ENCODE measurements at regions not wholly inside any gene's neighbourhood (a gene's known extent, or its start where the extent isn't known, plus 50 kb on each side); places are given as distances from the start of the nearest gene placed in this dataset.
"Not testable (repeated sequence)": the region's sequence is repeated elsewhere in the genome, so short reads cannot be mapped to it uniquely, and the experiment has no call there.

GRCh38 chr10:28397229-28397628 is 94.4 kb upstream of the MPP7 start:
- Histone ChIP-seq H3K36me3 (no peaks in the 10 kb centered on the region), H3K4me1 (replicated peaks) (no peaks in the 10 kb centered on the region), H3K27ac (no peak overlapping the region), H3K9me3 (no peaks in the 10 kb centered on the region), H3K27me3 (replicated peaks; ENCODE audit: insufficient read depth) (no peaks in the 10 kb centered on the region), H3K4me3 (no peak overlapping the region)
- intact Hi-C loops (cut with DNase I): no loop called here
- WGBS: 95% methylated on average over 6 of the region's 6 CpGs
- no peak for DNase-seq (ENCODE audit: low spot score)
- TF ChIP-seq, protein P1, sequence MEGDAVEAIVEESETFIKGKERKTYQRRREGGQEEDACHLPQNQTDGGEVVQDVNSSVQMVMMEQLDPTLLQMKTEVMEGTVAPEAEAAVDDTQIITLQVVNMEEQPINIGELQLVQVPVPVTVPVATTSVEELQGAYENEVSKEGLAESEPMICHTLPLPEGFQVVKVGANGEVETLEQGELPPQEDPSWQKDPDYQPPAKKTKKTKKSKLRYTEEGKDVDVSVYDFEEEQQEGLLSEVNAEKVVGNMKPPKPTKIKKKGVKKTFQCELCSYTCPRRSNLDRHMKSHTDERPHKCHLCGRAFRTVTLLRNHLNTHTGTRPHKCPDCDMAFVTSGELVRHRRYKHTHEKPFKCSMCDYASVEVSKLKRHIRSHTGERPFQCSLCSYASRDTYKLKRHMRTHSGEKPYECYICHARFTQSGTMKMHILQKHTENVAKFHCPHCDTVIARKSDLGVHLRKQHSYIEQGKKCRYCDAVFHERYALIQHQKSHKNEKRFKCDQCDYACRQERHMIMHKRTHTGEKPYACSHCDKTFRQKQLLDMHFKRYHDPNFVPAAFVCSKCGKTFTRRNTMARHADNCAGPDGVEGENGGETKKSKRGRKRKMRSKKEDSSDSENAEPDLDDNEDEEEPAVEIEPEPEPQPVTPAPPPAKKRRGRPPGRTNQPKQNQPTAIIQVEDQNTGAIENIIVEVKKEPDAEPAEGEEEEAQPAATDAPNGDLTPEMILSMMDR (IDR thresholded peaks at IDR 0.05): no peak
- TF ChIP-seq POLR2AphosphoS5 (IDR thresholded peaks at IDR 0.05): no peak
- no peak for TF ChIP-seq POLR2A (IDR thresholded peaks at IDR 0.05)

- 40% methylated on average over 9 of the region's 9 CpGs for WGBS
- no peak overlapping the region for H3K4me3 ChIP-seq
- no peaks in the 10 kb centered on the region for H3K4me1 ChIP-seq (replicated peaks)
- DNase-seq (ENCODE audit: low spot score): no peak
- H3K36me3 ChIP-seq: no peaks in the 10 kb centered on the region
- TF ChIP-seq POLR2A (IDR thresholded peaks at IDR 0.05): no peak
- TF ChIP-seq POLR2AphosphoS5 (IDR thresholded peaks at IDR 0.05): no peak
- TF ChIP-seq, protein P1 (IDR thresholded peaks at IDR 0.05): no peak
- intact Hi-C loops (cut with DNase I): no loop called here
- no peaks in the 10 kb centered on the region for H3K9me3 ChIP-seq
- no peaks in the 10 kb centered on the region for H3K27me3 ChIP-seq (replicated peaks; ENCODE audit: insufficient read depth)
- H3K27ac ChIP-seq: no peak overlapping the region
These were observed 97.3 kb upstream of the MPP7 start for GRCh38 chr10:28400176-28400575.

- intact Hi-C loops (cut with DNase I): no loop called here
- no peaks in the 10 kb centered on the region for H3K27me3 ChIP-seq (replicated peaks; ENCODE audit: insufficient read depth)
- 76% methylated on average over 5 of the region's 5 CpGs for WGBS
- TF ChIP-seq POLR2A (IDR thresholded peaks at IDR 0.05) (no peak), POLR2AphosphoS5 (IDR thresholded peaks at IDR 0.05) (no peak)
- TF ChIP-seq, protein P1 (IDR thresholded peaks at IDR 0.05): no peak
- H3K9me3 ChIP-seq: no peaks in the 10 kb centered on the region
- H3K36me3 ChIP-seq: no peaks in the 10 kb centered on the region
- H3K27ac ChIP-seq: no peak overlapping the region
- no peak for DNase-seq (ENCODE audit: low spot score)
- no peaks in the 10 kb centered on the region for H3K4me1 ChIP-seq (replicated peaks)
- no peak overlapping the region for H3K4me3 ChIP-seq
These were observed 97.8 kb upstream of the MPP7 start for GRCh38 chr10:28400681-28401080.

DNA sequence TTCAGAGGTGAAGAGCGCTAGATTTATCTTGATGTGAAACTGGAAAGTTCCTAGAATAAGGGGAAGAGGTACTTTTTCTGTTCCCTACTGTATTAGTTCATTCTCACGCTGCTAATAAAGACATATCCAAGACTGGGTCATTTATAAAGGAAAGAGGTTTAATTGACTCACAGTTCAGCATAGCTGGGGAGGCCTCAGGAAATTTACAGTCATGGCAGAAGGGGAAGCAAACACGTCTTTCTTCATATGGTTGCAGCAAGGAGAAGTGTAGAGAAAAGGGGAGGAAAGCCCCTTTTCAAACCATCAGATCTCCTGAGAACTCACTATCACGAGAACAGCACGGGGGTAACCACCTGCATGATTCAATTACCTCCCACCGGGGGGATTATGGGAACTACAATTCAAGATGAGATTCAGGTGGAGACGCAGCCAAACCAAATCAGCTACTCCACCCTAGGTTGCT is 99.8 kb upstream of the MPP7 start:
- WGBS: 75% methylated on average over 7 of the region's 7 CpGs
- H3K27ac ChIP-seq; H3K4me3 ChIP-seq; DNase-seq (ENCODE audit: low spot score); H3K9me3 ChIP-seq; H3K27me3 ChIP-seq (replicated peaks; ENCODE audit: insufficient read depth); H3K36me3 ChIP-seq; intact Hi-C loops (cut with DNase I); H3K4me1 ChIP-seq (replicated peaks): not testable (repeated sequence)

DNA sequence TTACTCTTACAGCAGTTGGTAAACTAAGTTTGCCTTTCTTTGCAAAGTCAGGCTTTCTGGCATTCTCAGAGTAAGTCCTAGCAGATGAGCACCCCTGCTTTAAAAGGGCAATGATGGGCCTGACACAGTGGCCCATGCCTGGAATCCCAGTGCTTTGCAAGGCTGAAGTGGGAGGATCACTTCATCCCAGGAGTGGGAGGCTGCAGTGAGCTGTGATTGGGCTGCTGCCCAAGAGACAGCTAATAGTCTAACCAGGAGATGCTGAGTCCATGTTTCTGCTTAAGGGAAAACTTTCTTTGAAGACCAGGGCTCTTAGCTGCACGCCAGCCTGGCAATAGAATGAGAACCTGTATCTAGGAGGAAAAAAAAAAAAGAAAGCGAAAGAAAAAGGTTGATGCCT is 100.2 kb upstream of the MPP7 start:
- DNase-seq (ENCODE audit: low spot score): no peak
- Histone ChIP-seq H3K9me3 (no peaks in the 10 kb centered on the region), H3K27ac (no peak overlapping the region), H3K27me3 (replicated peaks; ENCODE audit: insufficient read depth) (no peaks in the 10 kb centered on the region), H3K4me1 (replicated peaks) (no peaks in the 10 kb centered on the region), H3K36me3 (no peaks in the 10 kb centered on the region), H3K4me3 (no peak overlapping the region)
- WGBS: 95% methylated on average over 2 of the region's 2 CpGs
- TF ChIP-seq POLR2A (IDR thresholded peaks at IDR 0.05) (no peak), POLR2AphosphoS5 (IDR thresholded peaks at IDR 0.05) (no peak)
- TF ChIP-seq, protein P1 (IDR thresholded peaks at IDR 0.05): no peak
- intact Hi-C loops (cut with DNase I): no loop called here
